ENCODE measurements at regions not wholly inside any gene's neighbourhood (a gene's known extent, or its start where the extent isn't known, plus 50 kb on each side); places are given as distances from the start of the nearest gene placed in this dataset.

GRCh38 chr14:97337670-97338069, 540.5 kb downstream of the VRK1 start:
- H3K27ac ChIP-seq, result no peak overlapping the region
- no peaks in the 10 kb centered on the region for H3K27me3 ChIP-seq
- TF ChIP-seq, protein P1, sequence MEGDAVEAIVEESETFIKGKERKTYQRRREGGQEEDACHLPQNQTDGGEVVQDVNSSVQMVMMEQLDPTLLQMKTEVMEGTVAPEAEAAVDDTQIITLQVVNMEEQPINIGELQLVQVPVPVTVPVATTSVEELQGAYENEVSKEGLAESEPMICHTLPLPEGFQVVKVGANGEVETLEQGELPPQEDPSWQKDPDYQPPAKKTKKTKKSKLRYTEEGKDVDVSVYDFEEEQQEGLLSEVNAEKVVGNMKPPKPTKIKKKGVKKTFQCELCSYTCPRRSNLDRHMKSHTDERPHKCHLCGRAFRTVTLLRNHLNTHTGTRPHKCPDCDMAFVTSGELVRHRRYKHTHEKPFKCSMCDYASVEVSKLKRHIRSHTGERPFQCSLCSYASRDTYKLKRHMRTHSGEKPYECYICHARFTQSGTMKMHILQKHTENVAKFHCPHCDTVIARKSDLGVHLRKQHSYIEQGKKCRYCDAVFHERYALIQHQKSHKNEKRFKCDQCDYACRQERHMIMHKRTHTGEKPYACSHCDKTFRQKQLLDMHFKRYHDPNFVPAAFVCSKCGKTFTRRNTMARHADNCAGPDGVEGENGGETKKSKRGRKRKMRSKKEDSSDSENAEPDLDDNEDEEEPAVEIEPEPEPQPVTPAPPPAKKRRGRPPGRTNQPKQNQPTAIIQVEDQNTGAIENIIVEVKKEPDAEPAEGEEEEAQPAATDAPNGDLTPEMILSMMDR (IDR thresholded peaks at IDR 0.05), result no peak
- no peaks in the 10 kb centered on the region for H3K9me3 ChIP-seq
- H3K4me1 ChIP-seq, result no peaks in the 10 kb centered on the region
- H3K36me3 ChIP-seq, result no peaks in the 10 kb centered on the region
- no peak overlapping the region for H3K4me3 ChIP-seq
- H3K9ac ChIP-seq (ENCODE audit: low read depth in 2 of 2, low read length in 2 of 2), result no peak overlapping the region
- intact Hi-C loops (cut with DNase I), result no loop called here
- DNase-seq, result no peak

- H3K27ac ChIP-seq, result no peak overlapping the region
- H3K9me3 ChIP-seq, result no peaks in the 10 kb centered on the region
- intact Hi-C loops (cut with DNase I), result no loop called here
- H3K4me3 ChIP-seq, result no peak overlapping the region
- H3K9ac ChIP-seq (ENCODE audit: low read depth in 2 of 2, low read length in 2 of 2), result no peak overlapping the region
- H3K27me3 ChIP-seq, result no peaks in the 10 kb centered on the region
- no peak for DNase-seq
- TF ChIP-seq, protein P1 (IDR thresholded peaks at IDR 0.05), result no peak
- no peaks in the 10 kb centered on the region for H3K36me3 ChIP-seq
- H3K4me1 ChIP-seq, result no peaks in the 10 kb centered on the region
These were observed 547.5 kb downstream of the VRK1 start for GRCh38 chr14:97344666-97345065.

GRCh38 chr14:97346675-97347074, 549.5 kb downstream of the VRK1 start:
- Histone ChIP-seq H3K27ac (no peak overlapping the region), H3K27me3 (no peaks in the 10 kb centered on the region), H3K9ac (ENCODE audit: low read depth in 2 of 2, low read length in 2 of 2) (no peak overlapping the region), H3K9me3 (no peaks in the 10 kb centered on the region), H3K36me3 (no peaks in the 10 kb centered on the region), H3K4me1 (no peaks in the 10 kb centered on the region), H3K4me3 (no peak overlapping the region)
- intact Hi-C loops (cut with DNase I), result no loop called here
- TF ChIP-seq, protein P1 (IDR thresholded peaks at IDR 0.05), result no peak
- no peak for DNase-seq

GRCh38 chr14:97349463-97349862, 552.3 kb downstream of the VRK1 start:
- Histone ChIP-seq H3K9ac (ENCODE audit: low read depth in 2 of 2, low read length in 2 of 2) (no peak overlapping the region), H3K36me3 (no peaks in the 10 kb centered on the region), H3K9me3 (no peaks in the 10 kb centered on the region), H3K27ac (no peak overlapping the region), H3K4me3 (no peak overlapping the region), H3K27me3 (no peaks in the 10 kb centered on the region), H3K4me1 (no peaks in the 10 kb centered on the region)
- DNase-seq, result no peak
- TF ChIP-seq, protein P1 (IDR thresholded peaks at IDR 0.05), result no peak
- intact Hi-C loops (cut with DNase I), result no loop called here

- DNase-seq, result no peak
- Histone ChIP-seq H3K27ac (no peak overlapping the region), H3K9me3 (no peaks in the 10 kb centered on the region), H3K4me3 (no peak overlapping the region), H3K4me1 (no peaks in the 10 kb centered on the region), H3K9ac (ENCODE audit: low read depth in 2 of 2, low read length in 2 of 2) (no peak overlapping the region), H3K36me3 (no peaks in the 10 kb centered on the region), H3K27me3 (no peaks in the 10 kb centered on the region)
- intact Hi-C loops (cut with DNase I), result no loop called here
- TF ChIP-seq, protein P1 (IDR thresholded peaks at IDR 0.05), result no peak
These were observed 552.8 kb downstream of the VRK1 start for GRCh38 chr14:97349946-97350345.

GRCh38 chr14:97350415-97350814, 553.2 kb downstream of the VRK1 start:
- no peaks in the 10 kb centered on the region for H3K9me3 ChIP-seq
- no peak overlapping the region for H3K9ac ChIP-seq (ENCODE audit: low read depth in 2 of 2, low read length in 2 of 2)
- TF ChIP-seq, protein P1 (IDR thresholded peaks at IDR 0.05), result no peak
- intact Hi-C loops (cut with DNase I), result no loop called here
- H3K4me1 ChIP-seq, result no peaks in the 10 kb centered on the region
- H3K27ac ChIP-seq, result no peak overlapping the region
- H3K27me3 ChIP-seq, result no peaks in the 10 kb centered on the region
- DNase-seq, result no peak
- H3K4me3 ChIP-seq, result no peak overlapping the region
- H3K36me3 ChIP-seq, result no peaks in the 10 kb centered on the region

All from colonic mucosa (tissue), 4 donors.